GM18507 (cell line): ENCODE measurements at regions not wholly inside any gene's neighbourhood (a gene's known extent, or its start where the extent isn't known, plus 50 kb on each side); places are given as distances from the start of the nearest gene placed in this dataset.
"Not testable (repeated sequence)": the region's sequence is repeated elsewhere in the genome, so short reads cannot be mapped to it uniquely, and the experiment has no call there.

Experiments
- DNase-seq: peaks from one replicate; pipeline ENCODE4 v3.0.0; 2011; ENCODE audit warnings: low read depth; ENCODE audit not compliant: insufficient read length; ENCODE audit errors: extremely low spot score
- FAIRE-seq: peaks from 2 replicates; lab custom pipeline; 2011; peaks lifted over from hg19 to GRCh38; lab: Jason Lieb, UNC

DNA sequence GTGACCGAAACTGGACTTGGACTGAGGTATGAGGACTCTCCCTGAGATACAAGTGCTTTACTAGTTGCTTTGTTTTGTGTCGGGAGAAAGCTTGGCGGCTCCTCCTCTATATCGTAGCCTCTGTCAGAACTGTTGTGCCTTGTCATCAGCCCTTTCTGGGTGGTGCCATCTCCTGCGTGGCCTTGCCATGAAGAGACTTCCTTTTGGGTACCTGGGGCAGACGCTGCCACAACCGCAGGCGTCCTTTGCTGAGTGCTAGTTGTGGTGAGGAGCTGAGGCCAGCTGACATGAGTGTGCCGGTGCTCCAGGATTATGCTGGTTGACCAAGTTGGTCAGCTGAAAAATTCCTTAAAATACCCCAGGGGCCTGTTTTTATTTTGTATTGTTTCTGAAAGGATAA lies 124.5 kb downstream of the AKAP11 start:
- peak; percentile 60 for FAIRE-seq
- no peak for DNase-seq

GRCh38 chr13:42396901-42397655 lies 125.1 kb downstream of the AKAP11 start:
- peak; percentile 15 for FAIRE-seq
- no peak for DNase-seq

DNA sequence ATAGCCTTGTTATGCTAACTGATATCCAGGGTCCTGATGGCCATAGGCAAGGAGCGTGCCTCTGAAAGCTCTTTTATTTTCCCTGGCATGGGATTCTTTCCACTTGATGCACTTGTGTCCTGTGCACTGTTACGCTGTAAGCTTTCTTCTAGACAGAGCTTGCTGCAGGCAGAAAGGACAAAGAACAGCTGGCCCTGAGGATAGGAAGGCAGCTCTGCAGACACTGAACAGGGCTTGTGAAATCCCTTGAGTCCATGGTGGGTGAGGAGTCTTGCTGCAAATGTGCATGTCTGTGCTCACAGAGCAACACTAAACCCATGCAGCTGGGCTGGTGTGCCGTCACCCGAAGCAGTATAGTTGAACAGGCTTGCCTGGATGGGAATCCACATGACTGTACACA lies 126.6 kb downstream of the AKAP11 start:
- DNase-seq (no peak), FAIRE-seq (peak; percentile 51)

DNA sequence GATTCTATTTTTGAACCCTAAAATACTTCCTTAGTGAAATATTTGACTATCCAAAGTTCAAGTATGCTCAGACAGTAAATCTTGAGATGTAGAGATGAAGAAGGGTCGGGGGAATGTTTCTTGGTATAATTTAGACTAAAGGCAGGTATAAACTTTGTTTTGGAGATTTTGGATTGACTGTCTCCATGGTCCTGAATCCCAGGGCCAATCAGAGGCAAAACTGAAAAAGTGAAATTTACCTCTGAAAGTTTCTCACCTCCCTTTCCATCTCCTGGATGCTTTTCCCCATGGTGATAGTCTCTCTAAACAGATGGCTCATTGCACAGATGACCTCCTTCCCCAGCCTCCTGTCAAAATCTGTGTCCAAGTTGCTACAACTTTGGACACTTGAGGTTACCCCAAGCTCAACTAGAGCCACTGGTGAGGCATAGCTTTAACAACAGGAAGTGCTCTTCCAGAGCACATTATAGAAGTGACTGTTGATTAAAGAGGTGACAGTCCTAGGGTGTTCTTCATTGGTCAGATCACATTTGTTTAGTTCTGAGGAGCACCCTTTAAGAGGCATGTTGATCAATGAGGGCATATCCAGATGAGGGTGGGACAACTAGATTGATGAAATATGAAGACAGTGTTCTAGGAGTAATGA lies 128.4 kb downstream of the AKAP11 start:
- DNase-seq = no peak
- FAIRE-seq = no peak

DNA sequence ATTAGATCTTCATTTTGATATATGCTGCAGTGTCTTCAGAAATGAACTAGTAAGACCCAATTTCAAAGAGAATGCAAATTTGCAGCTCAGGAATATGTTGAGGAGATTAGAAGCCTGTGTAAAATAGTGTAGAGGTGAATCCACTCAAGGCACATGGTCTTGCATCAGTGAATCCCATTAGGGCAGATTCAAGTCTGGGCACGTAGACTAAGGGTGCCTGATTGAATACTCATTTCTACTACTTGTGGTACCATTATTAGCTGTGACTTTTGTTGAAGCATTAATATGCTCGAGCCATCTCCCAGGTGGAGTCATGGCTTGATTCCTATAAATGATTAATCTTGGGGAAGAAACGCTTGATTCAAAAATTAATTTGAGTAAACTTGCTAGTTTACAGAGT lies 129.4 kb downstream of the AKAP11 start:
- peak; percentile 75 for FAIRE-seq
- no peak for DNase-seq

GRCh38 chr13:42405665-42406390 lies 133.9 kb downstream of the AKAP11 start:
- DNase-seq = no peak
- FAIRE-seq = peak; percentile 99

DNA sequence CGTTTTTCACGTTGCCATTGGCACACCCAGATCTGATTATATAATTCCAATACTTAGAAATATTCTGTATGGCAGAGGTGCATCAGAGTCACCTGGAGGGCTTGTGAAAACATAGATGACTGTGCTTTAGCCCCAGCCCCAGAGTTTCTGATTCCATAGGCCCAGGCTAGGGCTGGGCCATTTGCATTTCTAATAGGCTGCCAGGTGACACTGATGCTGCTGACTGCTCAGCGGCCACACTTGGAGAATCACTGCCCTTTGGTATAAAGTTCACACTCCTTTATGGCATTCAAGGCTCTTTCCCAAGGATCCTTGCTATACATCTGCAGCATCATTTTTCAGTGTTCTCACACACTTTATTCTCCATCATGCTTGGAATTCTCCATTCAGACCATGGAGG lies 137.1 kb downstream of the AKAP11 start:
- FAIRE-seq (no peak), DNase-seq (no peak)

GRCh38 chr13:42409551-42409950 lies 137.6 kb downstream of the AKAP11 start:
- FAIRE-seq = no peak
- DNase-seq = no peak

GRCh38 chr13:42412812-42413483 lies 141.0 kb downstream of the AKAP11 start:
- FAIRE-seq (peak; percentile 87), DNase-seq (no peak)

DNA sequence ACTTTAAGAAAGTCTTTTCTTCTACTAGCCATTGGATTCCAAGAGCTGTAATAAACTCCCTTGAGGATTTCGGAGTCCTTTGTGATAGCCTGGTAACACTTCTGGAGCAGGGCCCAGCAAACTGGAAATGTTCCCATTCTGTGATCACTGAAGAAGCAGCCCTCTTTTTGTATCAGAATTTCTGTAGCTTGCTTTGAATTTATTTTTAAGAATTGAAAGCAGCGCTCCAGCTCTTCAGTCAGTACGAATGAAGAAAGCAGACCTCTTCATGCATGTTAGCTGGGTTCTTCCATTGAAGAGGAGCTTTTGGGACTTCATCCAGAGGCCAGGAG lies 141.5 kb downstream of the AKAP11 start:
- no peak for DNase-seq
- FAIRE-seq = peak; percentile 12

DNA sequence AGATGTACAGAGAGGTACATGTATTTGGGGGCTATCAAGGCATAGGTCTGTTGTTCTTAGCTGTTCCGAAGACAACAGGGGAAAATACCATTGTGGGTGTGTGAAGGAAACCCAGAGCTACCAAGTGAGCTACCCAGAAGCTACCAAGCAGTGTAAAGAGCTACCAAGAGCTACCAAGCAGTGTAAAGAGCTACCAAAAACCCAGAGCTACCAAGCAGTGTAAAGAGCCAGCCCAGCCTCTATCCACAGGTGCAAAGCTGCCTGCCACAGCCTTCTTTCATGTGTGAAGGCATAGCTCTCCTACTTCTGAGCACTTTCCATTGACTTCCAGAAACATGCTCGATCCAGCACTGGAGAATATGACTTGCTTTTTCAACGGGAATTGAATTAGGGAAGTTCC lies 145.7 kb downstream of the AKAP11 start:
- no peak for FAIRE-seq

DNA sequence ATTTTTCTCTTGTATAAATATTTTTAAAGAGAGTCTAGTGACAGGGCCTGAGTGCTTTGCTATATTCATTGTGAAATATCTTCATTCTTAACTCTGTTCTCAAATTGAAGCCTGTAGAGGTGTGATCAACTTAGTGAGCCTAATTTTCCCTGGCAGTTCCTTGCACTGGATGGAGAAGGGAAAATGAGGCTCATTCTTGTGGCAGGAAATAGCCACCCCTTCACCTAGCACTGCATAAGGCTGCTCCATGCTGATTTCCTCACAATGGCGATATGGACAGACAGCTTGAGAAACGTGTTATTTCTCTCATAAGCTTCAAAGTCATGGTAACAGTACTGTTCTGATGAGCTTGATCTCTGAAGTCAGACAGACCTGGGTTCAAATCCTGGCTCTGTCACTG lies 146.2 kb downstream of the AKAP11 start:
- DNase-seq (no peak), FAIRE-seq (no peak)

More for the DNA sequence above, 145.7 kb downstream of the AKAP11 start:
- no peak for DNase-seq

GRCh38 chr13:42420304-42420703 lies 148.4 kb downstream of the AKAP11 start:
- FAIRE-seq (peak; percentile 91), DNase-seq (no peak)

- DNase-seq (no peak), FAIRE-seq (no peak)
Observed at GRCh38 chr13:42422681-42423080, 150.7 kb downstream of the AKAP11 start.

- FAIRE-seq = no peak
- DNase-seq = no peak
Observed at GRCh38 chr13:42424182-42424581, 149.8 kb upstream of the TNFSF11 start.

DNA sequence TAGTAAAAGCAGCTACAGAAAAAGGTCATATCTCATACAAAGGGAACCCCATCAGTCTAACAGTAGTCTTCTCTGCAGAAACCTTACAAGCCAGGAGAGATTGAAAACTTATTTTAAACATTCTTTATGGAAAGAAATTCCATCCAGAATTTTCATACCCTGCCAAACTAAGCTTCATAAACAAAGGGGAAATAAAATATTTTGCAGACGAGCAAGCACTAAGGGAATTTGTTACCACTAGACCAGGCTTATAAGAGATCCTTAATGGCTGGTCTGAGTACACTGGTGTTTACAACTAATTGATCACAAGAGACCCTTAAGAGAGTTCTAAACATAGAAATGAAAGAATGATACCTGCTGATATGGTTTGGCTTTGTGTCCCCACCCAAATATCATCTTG lies 128.6 kb upstream of the TNFSF11 start:
- FAIRE-seq (no peak), DNase-seq (no peak)

GRCh38 chr13:42446597-42446996 lies 127.4 kb upstream of the TNFSF11 start:
- FAIRE-seq, DNase-seq: not testable (repeated sequence)

DNA sequence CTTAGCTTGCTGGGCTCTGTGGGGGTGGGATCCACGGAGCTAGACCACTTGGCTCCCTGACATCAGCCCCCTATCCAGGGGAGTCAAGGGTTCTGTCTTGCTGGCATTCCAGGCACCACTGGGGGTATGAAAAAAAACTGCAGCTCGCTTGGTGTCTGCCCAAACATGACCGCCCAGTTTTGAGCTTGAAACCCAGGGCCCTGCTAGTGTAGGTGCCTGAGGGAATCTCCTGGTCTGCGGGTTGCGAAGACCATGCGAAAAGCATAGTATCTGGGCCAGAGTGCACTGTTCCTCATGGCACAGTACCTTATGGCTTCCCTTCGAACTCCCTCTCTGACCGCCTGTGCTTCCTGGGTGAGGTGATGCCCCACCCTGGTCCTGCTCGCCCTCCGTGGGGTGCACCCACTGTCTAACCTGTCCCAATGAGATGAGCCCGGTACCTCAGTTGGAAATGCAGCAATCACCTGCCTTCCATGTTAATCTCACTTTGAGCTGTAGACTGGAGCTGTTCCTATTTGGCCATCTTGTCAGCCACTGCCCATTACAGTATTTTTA lies 120.8 kb upstream of the TNFSF11 start:
- DNase-seq (no peak), FAIRE-seq (no peak)

GRCh38 chr13:42454749-42455148 lies 119.2 kb upstream of the TNFSF11 start:
- DNase-seq (no peak), FAIRE-seq (no peak)

DNA sequence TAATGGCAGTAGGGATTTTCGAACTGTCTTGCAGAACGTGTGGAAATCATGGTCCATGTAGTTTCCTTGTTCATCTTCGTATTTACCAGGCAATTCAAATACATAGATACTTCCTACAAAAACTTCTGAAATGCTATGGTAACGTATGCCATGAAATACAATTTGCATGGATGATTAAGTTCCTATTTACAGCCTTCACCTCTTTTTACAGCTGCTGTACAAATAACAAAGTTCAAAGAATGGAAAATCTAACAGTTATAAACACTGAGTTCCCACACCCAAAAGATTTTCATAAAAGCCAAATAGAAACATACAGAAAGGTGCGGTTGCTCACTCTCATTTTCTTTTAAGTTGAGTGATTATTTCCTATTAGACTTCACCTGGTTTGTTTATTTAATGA lies 115.8 kb upstream of the TNFSF11 start:
- FAIRE-seq = peak; percentile 64
- DNase-seq = no peak
